GM19438 (cell line): ENCODE measurements at regions not wholly inside any gene's neighbourhood (a gene's known extent, or its start where the extent isn't known, plus 50 kb on each side); places are given as distances from the start of the nearest gene placed in this dataset.

Source experiments
- ATAC-seq: cut with Tn5 transposase; IDR thresholded peaks from one replicate; pipeline ENCODE4 v1.9.1; 2021; ENCODE audit warnings: low read depth; ENCODE audit not compliant: unreplicated experiment

GRCh38 chrX:104310657-104311254 lies 56.0 kb upstream of the ESX1 start:
- ATAC-seq: no peak

GRCh38 chrX:104310090-104310489 lies 55.4 kb upstream of the ESX1 start:
- no peak for ATAC-seq

GRCh38 chrX:104309169-104309568 lies 54.4 kb upstream of the ESX1 start:
- ATAC-seq: no peak

- no peak for ATAC-seq
Observed at GRCh38 chrX:104307341-104307740, 52.6 kb upstream of the ESX1 start.

- no peak for ATAC-seq
Observed at GRCh38 chrX:104306180-104306579, 51.4 kb upstream of the ESX1 start.
